ENCODE measurements at regions not wholly inside any gene's neighbourhood (a gene's known extent, or its start where the extent isn't known, plus 50 kb on each side); places are given as distances from the start of the nearest gene placed in this dataset.

GRCh38 chr14:27199272-27199671 lies 601.4 kb upstream of the NOVA1 start:
- TF ChIP-seq EZH2 (IDR thresholded peaks at IDR 0.05) = no peak
- no peak for TF ChIP-seq POLR2AphosphoS5 (IDR thresholded peaks at IDR 0.05; ENCODE audit: borderline replicate concordance, low read depth, low read length)
- TF ChIP-seq FOXP2 (optimal IDR thresholded peaks at IDR 0.05; ENCODE audit: control extremely low read depth, extremely low read length, insufficient read depth) = no peak
